Tibial nerve (tissue), 4 donors: ENCODE measurements at regions not wholly inside any gene's neighbourhood (a gene's known extent, or its start where the extent isn't known, plus 50 kb on each side); places are given as distances from the start of the nearest gene placed in this dataset.

Experiments used
- CTCF ChIP-seq, 5 experiments: fragments of 200-600 bp in 3 of 5; fragments of 450-650 bp in 2 of 5; sonication (generic) in 3 of 5; IDR thresholded peaks; one replicate each; pipeline ENCODE4 v1.5.1; 2016 to 2019; ENCODE audit warnings: antibody characterized with exemption in 5 of 5, mild to moderate bottlenecking in 3 of 5, moderate library complexity in 2 of 5
- EP300 ChIP-seq, 2 donors: sonication (generic); formaldehyde crosslinking; IDR thresholded peaks; one replicate each; pipeline ENCODE4 v1.6.1; 2017; ENCODE audit warnings: antibody characterized with exemption in 2 of 2, mild to moderate bottlenecking in 1 of 2

- TF ChIP-seq EP300 (IDR thresholded peaks at IDR 0.05) (no peak), CTCF (IDR thresholded peaks at IDR 0.05) (no peak)
Observed at GRCh38 chr9:107554636-107555035, 65.1 kb upstream of the KLF4 start.
